HEK293 (cell line): ENCODE measurements at regions not wholly inside any gene's neighbourhood (a gene's known extent, or its start where the extent isn't known, plus 50 kb on each side); places are given as distances from the start of the nearest gene placed in this dataset.

Experiments used
- CTCF ChIA-PET: fragments of 350-600 bp; formaldehyde crosslinking; extraction: SDS; loops from one replicate; lab custom pipeline; 2021; ENCODE audit warnings: antibody characterized with exemption; lab: Yijun Ruan, JAX
- POLR2A ChIA-PET: fragments of 300-600 bp; formaldehyde crosslinking; extraction: SDS; loops from one replicate; lab custom pipeline; 2020; ENCODE audit warnings: antibody characterized with exemption, inconsistent platforms; lab: Yijun Ruan, JAX
- H3K27ac ChIP-seq: fragments of 200-500 bp; sonication (Bioruptor generic); 2 replicates; pipeline ENCODE4 v1.5.1; 2014; ENCODE audit warnings: low read depth, low read length, control low read depth, inconsistent platforms; ENCODE audit errors: extremely low read depth
- H3K36me3 ChIP-seq, 2 experiments: fragments of 200-500 bp in 1 of 2; sonication (Bioruptor generic) in 1 of 2; 1 replicate in 1 of 2; 2 replicates in 1 of 2; pipeline ENCODE4 v1.5.1; 2014 to 2017; ENCODE audit warnings: inconsistent platforms in 2 of 2, low read length in 2 of 2; ENCODE audit not compliant: control insufficient read depth in 2 of 2, insufficient read depth in 1 of 2
- H3K4me1 ChIP-seq: fragments of 200-500 bp; sonication (Bioruptor generic); 2 replicates; pipeline ENCODE4 v1.5.1; 2014; ENCODE audit warnings: mild to moderate bottlenecking, low read length, inconsistent platforms; ENCODE audit not compliant: control insufficient read depth, insufficient read depth
- H3K4me3 ChIP-seq: 2 replicates; pipeline ENCODE4 v1.5.1; 2011; ENCODE audit warnings: low read depth, mild to moderate bottlenecking, control low read depth, low read length, moderate library complexity
- H3K9me3 ChIP-seq: fragments of 200-500 bp; sonication (Bioruptor generic); 2 replicates; pipeline ENCODE4 v1.5.1; 2014; ENCODE audit warnings: low read depth, low read length, inconsistent platforms; ENCODE audit not compliant: control insufficient read depth, insufficient read depth
- BCL6B ChIP-seq: fragments of 450-650 bp; formaldehyde crosslinking; IDR thresholded peaks from 2 replicates; pipeline ENCODE4 v1.5.1; 2017; ENCODE audit warnings: missing biosample characterization, missing genetic modification characterization
- GLI2 ChIP-seq: fragments of 450-650 bp; formaldehyde crosslinking; IDR thresholded peaks from 2 replicates; pipeline ENCODE4; 2017; ENCODE audit warnings: missing biosample characterization, missing genetic modification characterization, low read depth, borderline replicate concordance
- KLF9 ChIP-seq: fragments of 450-650 bp; formaldehyde crosslinking; IDR thresholded peaks from 2 replicates; pipeline ENCODE4 v1.5.1; 2016; ENCODE audit warnings: missing biosample characterization, missing genetic modification characterization, low read depth
- PATZ1 ChIP-seq: fragments of 450-650 bp; formaldehyde crosslinking; IDR thresholded peaks from 2 replicates; pipeline ENCODE4 v1.5.1; 2016; ENCODE audit warnings: missing biosample characterization, missing genetic modification characterization
- PRDM6 ChIP-seq: fragments of 450-650 bp; formaldehyde crosslinking; IDR thresholded peaks from 2 replicates; pipeline ENCODE4 v1.5.1; 2017; ENCODE audit warnings: missing biosample characterization, missing genetic modification characterization
- ZFP69B ChIP-seq: fragments of 450-650 bp; formaldehyde crosslinking; IDR thresholded peaks from 2 replicates; pipeline ENCODE4 v1.5.1; 2016; ENCODE audit warnings: missing biosample characterization, missing genetic modification characterization
- ZNF221 ChIP-seq: fragments of 450-650 bp; formaldehyde crosslinking; IDR thresholded peaks from 2 replicates; pipeline ENCODE4 v1.5.1; 2017; ENCODE audit warnings: missing biosample characterization, missing genetic modification characterization, borderline replicate concordance
- ZNF302 ChIP-seq: fragments of 450-650 bp; formaldehyde crosslinking; IDR thresholded peaks from 2 replicates; pipeline ENCODE4 v1.5.1; 2016; ENCODE audit warnings: missing biosample characterization, missing genetic modification characterization, low read depth
- ZNF394 ChIP-seq: fragments of 450-650 bp; formaldehyde crosslinking; IDR thresholded peaks from 2 replicates; pipeline ENCODE4 v1.5.1; 2016; ENCODE audit warnings: missing biosample characterization, missing genetic modification characterization, mild to moderate bottlenecking, moderate library complexity, borderline replicate concordance
- ZNF423 ChIP-seq: fragments of 450-650 bp; formaldehyde crosslinking; IDR thresholded peaks from 2 replicates; pipeline ENCODE4 v1.5.1; 2016; ENCODE audit warnings: missing biosample characterization, missing genetic modification characterization
- ZNF510 ChIP-seq: fragments of 450-650 bp; formaldehyde crosslinking; IDR thresholded peaks from 2 replicates; pipeline ENCODE4 v1.5.1; 2018; ENCODE audit warnings: mild to moderate bottlenecking, missing genetic modification characterization, missing biosample characterization; ENCODE audit not compliant: insufficient replicate concordance
- TF ChIP-seq, protein P1 (sequence below): fragments of 450-650 bp; formaldehyde crosslinking; IDR thresholded peaks from 2 replicates; pipeline ENCODE4 v1.5.1; 2016; ENCODE audit warnings: missing biosample characterization, missing genetic modification characterization
- TF ChIP-seq, protein P2 (sequence below): fragments of 450-650 bp; formaldehyde crosslinking; IDR thresholded peaks from 2 replicates; pipeline ENCODE4 v1.5.1; 2016; ENCODE audit warnings: missing biosample characterization, missing genetic modification characterization
- TF ChIP-seq, protein P3 (sequence below): fragments of 450-650 bp; formaldehyde crosslinking; IDR thresholded peaks from 2 replicates; pipeline ENCODE4 v1.5.1; 2017; ENCODE audit warnings: missing biosample characterization, missing genetic modification characterization

GRCh38 chr2:129004485-129004884 lies 685.8 kb upstream of the HS6ST1 start (continued):
- TF ChIP-seq ZNF302 (tag by site-specific recombination), result no peak
- no peak for TF ChIP-seq ZNF221 (tag by site-specific recombination)

- no peak for TF ChIP-seq ZNF394 (tag by site-specific recombination)
- TF ChIP-seq, protein P1, sequence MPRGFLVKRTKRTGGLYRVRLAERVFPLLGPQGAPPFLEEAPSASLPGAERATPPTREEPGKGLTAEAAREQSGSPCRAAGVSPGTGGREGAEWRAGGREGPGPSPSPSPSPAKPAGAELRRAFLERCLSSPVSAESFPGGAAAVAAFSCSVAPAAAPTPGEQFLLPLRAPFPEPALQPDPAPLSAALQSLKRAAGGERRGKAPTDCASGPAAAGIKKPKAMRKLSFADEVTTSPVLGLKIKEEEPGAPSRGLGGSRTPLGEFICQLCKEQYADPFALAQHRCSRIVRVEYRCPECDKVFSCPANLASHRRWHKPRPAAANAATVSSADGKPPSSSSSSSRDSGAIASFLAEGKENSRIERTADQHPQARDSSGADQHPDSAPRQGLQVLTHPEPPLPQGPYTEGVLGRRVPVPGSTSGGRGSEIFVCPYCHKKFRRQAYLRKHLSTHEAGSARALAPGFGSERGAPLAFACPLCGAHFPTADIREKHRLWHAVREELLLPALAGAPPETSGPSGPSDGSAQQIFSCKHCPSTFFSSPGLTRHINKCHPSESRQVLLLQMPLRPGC (tag by site-specific recombination), result no peak
- Histone ChIP-seq H3K4me3 (no peak overlapping the region), H3K9me3 (no peaks in the 10 kb centered on the region), H3K27ac (no peak overlapping the region), H3K4me1 (no peaks in the 10 kb centered on the region), H3K36me3 (no peaks in the 10 kb centered on the region)
- CTCF ChIA-PET, result no interaction called here
- POLR2A ChIA-PET, result no interaction called here
These were observed 686.3 kb upstream of the HS6ST1 start for GRCh38 chr2:129004940-129005490.

DNA sequence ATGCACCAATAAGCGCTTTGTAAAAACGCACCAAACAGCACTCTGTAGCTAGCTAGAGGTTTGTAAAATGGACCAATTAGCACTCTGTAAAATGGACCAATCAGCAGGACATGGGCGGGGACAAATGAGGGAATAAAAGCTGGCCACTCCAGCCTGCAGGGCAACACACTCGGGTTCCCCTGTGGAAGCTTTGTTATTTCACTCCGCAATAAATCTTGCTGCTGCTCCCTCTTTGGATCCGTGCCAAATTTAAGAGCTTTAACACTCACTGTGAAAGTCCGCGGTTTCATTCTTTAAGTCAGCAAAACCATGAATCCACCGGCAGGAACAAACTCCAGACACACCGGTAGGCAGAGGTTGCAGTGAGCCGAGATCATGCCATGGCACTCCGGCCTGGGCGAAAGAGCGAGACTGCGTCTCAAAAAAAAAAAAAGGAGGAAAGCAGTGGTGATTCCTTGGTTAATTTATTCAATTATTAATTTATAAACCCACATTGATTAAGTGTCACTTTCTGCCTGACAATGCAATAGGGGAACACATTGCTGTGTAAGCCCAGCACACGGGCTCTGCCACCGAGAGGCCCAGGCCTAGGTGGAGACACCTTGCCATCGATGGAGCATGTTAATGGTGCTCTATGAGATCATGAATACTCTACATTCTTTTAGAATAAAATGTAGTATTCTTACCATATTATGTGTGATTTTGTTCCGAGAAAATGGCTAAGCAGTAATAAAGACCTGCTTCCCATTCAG lies 687.6 kb upstream of the HS6ST1 start:
- H3K4me1 ChIP-seq, result no peaks in the 10 kb centered on the region
- H3K4me3 ChIP-seq, result no peak overlapping the region
- no peaks in the 10 kb centered on the region for H3K9me3 ChIP-seq
- ChIA-PET CTCF (no interaction called here), POLR2A (no interaction called here)
- no peak overlapping the region for H3K27ac ChIP-seq
- TF ChIP-seq BCL6B (no peak), KLF9 (no peak), ZFP69B (tag by site-specific recombination) (no peak), ZNF510 (tag by site-specific recombination) (no peak), PRDM6 (tag by site-specific recombination) (no peak), PATZ1 (tag by site-specific recombination) (no peak), GLI2 (tag by site-specific recombination) (no peak), ZNF423 (tag by site-specific recombination) (no peak)
- TF ChIP-seq, protein P2, sequence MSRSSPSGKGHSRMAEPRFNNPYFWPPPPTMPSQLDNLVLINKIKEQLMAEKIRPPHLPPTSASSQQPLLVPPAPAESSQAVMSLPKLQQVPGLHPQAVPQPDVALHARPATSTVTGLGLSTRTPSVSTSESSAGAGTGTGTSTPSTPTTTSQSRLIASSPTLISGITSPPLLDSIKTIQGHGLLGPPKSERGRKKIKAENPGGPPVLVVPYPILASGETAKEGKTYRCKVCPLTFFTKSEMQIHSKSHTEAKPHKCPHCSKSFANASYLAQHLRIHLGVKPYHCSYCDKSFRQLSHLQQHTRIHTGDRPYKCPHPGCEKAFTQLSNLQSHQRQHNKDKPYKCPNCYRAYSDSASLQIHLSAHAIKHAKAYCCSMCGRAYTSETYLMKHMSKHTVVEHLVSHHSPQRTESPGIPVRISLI, result no peak
- TF ChIP-seq, protein P3, sequence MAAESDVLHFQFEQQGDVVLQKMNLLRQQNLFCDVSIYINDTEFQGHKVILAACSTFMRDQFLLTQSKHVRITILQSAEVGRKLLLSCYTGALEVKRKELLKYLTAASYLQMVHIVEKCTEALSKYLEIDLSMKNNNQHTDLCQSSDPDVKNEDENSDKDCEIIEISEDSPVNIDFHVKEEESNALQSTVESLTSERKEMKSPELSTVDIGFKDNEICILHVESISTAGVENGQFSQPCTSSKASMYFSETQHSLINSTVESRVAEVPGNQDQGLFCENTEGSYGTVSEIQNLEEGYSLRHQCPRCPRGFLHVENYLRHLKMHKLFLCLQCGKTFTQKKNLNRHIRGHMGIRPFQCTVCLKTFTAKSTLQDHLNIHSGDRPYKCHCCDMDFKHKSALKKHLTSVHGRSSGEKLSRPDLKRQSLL (tag by site-specific recombination), result no peak
- no peaks in the 10 kb centered on the region for H3K36me3 ChIP-seq
